NCI-H82 (cell line): ENCODE measurements at regions not wholly inside any gene's neighbourhood (a gene's known extent, or its start where the extent isn't known, plus 50 kb on each side); places are given as distances from the start of the nearest gene placed in this dataset.

Experiments used
- DNase-seq: peaks from one replicate; lab custom pipeline; 2025; lab: John Stamatoyannopoulos, UW

DNA sequence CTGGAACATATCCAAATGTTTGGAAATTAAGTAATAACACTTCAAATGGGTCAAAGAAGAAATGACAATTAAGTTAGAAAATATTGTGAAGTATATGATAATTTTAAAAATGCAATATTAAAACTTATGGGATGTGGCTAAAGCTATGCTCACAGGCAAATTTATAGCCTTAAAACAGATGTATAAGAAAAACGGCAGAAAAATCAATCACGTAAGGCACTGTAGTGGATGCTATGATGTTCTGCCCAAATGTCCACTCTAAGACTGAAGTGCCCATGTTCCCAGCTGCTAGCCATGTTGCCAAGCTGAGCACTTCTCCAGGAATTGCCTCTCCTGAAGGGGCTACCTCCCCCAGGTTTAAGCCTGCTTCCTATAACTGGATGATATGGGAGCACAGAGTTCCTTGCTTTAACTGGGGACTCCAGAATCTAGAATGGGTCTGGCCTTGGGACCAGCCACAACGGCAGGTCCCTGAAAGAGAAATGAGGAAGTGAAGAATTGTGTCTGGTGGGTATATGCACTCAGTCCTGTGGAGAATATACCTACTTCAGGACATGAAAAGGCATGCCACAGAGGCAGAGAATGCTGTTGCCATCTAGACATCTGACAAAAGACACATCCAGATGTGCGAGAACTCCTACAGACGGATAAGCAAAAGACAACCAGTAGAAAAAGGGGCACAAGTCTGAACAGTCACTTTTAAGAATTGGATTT is 78.2 kb upstream of the RXRA start:
- DNase-seq: no peak

DNA sequence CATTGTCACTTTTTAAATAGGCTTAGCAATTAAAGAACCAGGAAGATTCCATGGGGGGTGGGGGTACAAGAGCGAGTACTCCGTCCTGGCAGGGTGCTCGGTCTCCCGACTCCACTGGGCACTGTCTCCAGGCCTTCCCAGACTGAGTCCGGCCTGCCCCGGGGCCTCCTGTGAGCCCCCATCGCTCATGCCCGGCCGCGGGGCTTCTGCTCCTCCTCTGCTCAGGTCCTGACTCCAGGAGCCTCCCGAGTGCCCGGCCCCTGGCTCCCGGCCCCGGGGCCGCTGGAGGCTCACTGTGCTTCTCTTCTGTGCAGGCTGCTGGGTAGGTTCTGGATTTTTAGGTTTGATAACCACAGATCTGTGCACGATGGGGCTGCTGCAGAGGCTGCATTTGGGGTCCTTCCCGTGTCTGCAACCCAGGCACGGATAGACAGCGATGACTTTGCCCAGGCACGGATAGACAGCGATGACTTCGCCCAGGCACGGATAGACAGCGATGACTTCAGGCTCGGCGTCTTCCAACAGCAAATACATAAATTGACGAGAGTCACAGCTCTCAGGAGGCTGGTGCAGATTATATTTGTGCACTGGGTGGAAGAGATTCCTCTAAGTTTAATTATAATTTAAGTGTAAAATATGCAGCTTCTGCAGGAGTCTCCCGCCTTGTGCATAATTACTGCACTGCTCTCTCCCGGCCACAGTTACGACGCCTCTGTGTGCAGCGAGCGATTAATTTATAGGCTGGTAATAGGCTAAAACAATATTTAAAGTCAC is 74.8 kb upstream of the RXRA start:
- DNase-seq: no peak

DNA sequence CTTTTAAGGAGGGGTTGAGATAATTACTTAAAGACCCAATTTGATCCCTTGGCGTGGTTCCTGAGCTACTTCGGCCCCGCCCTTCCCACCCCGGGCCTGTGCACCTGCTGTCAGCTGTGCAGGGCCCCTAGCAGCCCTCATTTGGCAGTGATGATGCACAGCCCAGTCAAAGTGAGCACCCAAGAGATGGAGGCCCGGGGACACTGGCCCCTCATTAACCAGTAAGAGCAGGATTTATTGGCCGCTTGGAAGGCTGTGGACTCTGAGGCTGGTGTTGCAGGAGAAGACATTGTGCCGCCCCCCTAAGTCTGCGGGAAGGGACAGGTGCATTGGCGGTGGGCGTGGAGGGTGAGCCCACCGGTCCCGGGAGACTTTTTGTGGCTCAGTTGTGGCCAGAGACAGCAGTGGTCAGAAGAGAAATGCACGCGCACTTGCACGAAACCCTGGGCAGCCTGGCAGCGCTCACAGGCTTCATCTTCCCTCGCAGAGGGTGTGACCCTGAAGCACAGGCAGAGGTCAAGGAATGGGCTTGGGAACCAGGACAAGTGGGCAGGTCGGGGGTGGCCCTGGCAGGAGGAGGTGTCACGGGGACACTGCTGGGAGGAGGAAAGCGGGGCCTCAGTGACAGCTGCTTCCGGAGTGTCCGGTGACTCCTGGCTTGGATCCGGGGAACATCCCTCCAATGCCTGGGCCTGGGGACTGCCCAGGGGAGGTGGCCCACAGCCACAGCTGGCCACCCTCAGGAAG is 74.0 kb upstream of the RXRA start:
- no peak for DNase-seq

DNA sequence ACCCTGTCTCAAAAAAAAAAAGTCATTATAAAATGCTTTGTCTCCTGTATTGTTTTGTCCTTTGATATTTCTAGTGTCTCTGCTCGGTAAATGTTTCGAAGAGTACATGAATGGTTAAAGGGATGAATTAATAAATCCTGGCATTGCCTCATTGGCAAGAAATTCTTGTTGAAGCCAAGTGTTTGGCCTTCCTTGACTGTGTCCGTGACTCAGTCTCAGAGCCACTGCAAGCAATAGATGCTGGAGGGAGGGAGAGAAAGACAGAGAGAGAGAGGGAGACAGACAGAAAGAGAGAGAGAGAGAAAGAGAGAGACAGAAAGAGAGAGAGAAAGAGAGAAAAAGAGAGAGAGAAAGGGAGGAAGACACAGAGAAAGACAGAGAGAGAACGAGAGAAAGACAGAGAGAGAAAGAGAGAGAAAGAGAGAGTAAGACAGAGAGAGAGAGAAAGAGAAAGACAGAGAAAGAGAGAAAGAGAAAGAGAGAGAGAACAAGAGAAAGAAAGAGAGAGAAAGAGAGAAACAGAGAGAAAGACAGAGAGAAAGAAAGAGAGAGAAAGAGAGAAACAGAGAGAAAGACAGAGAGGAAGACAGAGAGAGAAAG is 72.5 kb upstream of the RXRA start:
- DNase-seq: no peak

DNA sequence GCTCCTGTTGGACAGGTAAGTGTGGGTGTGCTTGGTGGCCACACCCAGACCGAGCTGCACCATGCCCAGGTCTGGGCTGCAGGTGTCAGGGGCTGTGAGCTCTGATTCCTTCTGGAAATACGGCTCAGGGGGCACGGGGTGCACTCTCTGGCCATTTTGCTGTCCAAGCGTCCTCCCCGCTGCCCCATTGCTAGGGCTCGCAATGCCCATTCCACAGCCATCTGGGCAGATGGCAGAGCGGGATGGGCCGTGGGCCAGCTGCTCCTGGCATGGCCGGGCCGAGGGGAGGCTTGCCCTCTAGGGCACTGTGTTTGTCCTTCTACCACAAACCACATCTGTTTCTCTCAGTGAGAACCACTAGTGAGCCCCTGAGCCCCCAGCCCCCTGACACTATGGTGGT is 67.9 kb upstream of the RXRA start:
- no peak for DNase-seq

DNA sequence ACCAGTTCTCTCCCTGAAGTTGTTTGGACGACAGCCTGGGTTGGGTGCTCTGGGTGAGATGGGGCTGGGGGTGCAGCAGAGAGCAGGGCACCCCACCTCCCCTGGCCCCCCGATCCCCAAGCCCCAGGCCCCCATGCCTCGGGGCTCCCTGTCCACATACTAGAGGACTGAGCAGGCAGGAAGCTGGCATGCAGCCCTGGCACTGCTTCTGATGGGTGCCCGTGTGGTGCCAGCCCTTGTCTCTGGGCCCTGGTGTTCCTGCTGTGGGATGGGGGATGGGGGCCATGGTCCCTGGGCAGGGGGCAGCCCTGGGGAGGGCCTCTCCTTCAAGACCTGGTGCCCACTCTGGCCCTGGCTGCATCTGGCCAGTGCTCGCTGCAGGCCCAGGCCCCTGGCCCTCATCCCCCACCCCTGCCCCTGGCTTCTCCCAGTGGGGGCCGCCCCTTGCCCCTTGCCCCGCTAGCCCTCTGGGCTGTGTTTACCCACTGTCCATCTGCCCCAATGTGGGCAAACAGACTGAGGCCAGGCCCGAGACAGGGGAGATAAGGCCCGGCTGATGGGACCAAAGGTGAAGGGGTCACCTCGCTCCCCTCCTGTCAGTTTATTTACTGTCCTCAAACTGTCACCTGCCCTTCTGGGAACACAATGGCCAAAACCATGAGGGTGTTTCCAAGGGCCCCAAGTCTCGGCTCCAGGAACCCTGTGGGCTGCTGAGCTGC is 67.3 kb upstream of the RXRA start:
- DNase-seq: no peak

DNA sequence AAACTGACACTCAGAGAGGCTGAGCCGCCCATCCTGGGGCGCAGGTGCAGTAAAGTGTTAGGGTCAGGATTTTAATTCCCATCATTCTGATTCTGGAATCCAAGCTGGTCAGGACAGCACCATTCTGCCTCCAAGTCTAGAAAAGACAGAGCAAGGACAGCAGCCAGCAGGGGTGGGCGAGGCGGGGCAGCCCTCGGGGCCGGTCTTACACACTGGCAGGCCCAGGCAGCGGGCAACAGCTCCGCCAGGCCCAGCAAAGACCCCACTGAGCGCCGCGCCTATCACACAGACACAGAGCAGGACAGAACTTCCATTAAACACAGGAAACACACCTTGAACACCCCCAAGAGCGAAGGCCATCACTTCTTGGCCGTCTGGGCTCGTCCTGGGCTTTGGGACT is 66.5 kb upstream of the RXRA start:
- no peak for DNase-seq

DNA sequence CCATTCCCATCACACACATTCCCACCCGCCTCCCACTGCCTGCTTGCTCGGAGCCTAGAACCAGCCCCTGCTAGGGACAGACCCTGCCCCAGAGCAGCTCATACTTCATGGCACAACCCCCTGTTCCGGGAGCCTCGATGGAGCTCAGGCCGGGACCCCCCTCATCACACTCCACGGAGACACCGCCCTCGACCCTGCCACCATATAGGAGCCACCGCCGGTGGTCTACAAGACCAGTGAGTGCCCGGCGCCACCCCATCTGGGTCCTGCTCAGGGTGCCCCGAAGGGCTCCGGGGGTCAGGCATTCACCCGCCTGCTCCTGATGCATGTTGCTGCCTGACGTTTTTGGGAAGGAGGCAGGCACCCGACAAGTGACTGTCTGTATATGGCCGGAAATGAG is 65.5 kb upstream of the RXRA start:
- no peak for DNase-seq

DNA sequence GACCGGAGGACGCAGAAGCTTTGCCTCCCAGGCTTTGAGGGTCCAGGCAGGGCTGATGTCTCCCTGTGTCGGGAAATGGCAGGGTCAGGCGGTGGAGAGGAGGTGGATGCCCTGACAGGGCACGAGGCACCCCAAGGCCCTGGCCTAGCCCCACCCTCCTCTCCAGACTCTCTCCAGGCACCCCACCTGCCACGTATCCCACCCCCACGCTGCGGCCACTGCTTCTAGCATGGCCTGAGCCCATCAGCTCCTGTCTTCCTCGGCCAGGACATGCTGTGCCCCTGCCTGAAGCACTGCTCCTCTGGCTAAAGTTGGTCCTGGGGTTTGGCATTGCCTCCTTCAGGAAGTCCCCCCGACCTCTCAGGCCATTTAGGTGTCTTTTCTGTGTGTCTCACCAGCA is 64.2 kb upstream of the RXRA start:
- no peak for DNase-seq

DNA sequence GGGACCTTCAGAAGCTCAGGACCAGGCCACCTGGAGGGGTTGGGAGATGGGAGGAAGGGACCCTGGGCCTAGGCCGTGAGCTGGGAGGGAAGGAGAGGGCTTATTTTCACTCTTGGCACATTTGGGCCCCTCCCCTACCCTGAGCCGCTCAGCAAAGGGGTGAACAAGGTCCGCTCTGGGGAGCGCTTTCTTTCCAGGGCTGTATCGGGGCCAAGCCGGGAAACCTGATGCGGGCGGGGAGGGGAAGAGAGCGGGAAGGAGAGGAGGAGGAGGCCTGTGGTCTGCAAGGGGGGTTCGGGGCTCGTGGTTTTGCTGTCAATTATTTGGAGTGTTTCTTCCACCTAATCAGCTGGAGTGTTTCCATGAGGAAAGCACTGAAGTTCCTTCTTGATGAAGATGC is 62.7 kb upstream of the RXRA start:
- DNase-seq: no peak

DNA sequence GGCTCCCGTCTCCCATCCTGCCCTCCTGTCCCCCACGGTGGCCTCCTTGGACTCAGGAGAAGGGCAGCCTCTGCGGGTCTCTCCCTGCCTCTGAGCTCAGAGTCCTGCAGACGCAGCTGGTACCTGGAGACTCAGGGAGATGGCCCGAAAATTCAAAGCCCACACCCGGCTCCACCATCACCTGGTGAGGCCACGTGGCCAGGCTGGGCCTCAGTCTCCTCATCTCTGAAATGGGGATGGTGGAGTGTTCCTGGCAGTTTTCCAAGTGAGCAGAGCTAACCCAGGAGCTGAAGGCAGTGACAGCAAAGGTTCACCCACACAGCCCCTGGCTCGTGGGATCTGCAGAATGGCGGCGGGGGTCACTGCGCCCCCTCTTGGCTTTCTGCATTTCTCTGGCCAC is 62.1 kb upstream of the RXRA start:
- DNase-seq: no peak

DNA sequence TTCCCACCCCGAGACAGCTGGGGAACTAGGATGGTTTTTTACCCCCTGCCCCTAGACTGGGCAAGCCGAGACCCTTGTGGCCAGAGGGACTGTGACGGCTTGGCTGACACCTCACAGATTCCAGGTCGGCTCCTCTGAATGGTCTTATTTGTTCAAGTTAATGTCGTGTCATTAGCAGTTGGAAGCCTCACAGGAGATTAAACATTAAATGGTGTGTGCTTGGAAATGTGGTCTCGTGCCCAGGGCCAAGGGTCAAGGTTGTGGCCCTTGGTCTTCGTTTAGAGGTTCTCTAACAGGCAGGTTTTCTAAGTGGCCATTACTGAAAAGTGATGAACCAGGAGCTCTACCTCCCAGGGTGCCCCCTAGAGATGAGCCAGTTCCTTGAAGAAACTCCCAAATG is 61.2 kb upstream of the RXRA start:
- no peak for DNase-seq

DNA sequence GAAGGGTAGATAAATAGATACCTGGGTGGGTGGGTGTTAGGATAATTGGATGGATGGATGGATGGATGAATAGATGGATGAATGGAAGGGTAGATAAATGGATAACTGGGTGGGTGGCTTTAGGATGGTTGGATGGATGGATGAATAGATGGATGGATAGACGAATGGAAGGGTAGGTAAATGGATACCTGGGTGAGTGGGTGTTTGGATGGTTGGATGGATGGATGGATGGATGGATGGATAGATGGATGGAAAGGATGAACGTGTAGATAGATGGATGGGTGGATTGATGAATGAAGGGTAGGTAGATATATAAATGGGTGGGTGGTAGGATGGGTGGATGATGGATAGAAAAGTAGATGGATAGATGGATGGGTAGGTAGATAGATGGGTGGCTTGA is 59.8 kb upstream of the RXRA start:
- no peak for DNase-seq

DNA sequence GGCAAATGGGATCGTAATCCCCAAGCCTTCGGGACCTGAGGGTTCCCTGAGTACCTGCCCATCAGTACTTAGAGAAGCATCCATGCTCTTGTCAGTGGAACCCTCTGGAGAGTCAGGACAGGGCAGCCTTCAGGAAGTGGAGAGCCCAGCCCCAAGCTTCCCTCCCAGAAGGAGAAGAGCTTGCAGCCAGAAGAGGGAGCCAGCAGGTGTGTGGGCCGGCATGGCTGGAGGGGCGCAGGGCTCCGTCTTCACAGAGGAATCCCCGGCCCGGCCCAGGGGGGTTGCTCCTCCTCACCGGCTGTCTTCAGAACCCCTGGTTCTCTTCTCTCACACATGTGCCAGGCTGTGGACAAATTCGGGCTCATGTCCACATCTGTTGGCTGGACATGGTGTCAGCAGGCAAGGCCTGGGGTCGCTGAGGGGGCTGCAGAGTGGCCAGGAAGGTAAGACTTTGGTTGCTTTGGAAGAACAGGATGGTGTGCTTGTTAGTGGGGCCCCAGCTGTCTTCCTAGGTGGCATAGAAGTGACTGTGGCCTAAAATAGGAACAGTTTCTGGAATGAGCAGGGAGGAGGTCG is 58.9 kb upstream of the RXRA start:
- DNase-seq: no peak

DNA sequence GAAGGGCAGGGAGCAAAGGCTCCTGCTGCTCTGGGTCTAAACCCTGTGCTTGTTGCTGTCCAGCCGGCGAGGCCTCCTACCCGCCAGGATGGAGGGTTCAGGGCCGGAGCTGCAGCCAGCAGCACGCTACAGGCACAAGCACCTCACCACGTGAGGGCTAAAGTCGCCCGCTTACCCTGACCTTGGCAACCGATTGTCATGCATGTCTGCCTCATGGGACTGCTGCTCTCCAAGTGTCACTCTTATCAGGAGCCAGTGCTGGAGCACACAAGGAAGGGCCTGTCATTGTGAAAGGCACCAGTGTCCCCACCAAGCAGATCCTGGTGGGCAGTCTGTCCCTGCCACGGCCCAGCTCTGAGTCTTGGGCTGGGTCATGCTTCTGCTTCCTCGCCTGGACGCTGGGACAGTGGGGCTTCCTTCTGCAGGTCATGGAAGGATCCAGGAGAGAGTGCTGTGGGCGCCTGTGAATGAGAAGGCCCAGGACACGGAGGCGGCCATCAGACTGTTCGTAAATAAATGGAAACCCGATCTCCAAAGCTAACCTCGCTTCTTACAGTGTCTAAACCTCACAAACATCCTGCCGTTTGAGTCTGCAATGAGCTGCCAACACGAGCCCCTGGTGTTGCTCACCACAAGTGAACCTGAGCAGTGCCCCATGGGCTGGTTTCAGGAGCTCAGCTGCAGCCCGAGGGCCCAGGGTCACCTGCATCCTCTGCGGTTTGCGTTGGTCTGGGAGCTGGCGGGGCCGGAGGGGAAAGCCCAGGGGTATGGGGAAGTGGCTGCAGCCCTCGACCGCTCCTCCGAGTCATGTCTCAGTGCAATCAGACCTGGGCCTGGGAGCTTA is 58.2 kb upstream of the RXRA start:
- no peak for DNase-seq

DNA sequence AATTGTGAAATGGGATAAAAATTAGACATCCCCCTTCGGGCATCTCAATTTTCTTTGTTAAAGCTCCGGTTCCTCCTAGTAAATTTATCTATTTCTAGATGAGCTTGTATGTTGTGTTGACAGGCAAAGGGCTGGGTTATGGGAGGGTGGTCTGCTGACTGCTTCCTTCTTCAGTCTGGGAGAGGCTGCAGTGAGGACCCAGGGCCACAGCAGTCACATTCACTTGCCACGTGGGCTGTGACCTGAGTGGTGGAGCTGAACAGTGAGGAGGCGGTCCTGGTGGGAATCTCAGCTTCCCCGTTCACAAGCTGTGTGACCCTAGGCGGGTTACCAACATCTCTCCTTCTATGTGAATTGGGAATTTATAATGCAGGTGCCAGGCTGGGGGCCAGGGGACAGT is 57.5 kb upstream of the RXRA start:
- DNase-seq: no peak

DNA sequence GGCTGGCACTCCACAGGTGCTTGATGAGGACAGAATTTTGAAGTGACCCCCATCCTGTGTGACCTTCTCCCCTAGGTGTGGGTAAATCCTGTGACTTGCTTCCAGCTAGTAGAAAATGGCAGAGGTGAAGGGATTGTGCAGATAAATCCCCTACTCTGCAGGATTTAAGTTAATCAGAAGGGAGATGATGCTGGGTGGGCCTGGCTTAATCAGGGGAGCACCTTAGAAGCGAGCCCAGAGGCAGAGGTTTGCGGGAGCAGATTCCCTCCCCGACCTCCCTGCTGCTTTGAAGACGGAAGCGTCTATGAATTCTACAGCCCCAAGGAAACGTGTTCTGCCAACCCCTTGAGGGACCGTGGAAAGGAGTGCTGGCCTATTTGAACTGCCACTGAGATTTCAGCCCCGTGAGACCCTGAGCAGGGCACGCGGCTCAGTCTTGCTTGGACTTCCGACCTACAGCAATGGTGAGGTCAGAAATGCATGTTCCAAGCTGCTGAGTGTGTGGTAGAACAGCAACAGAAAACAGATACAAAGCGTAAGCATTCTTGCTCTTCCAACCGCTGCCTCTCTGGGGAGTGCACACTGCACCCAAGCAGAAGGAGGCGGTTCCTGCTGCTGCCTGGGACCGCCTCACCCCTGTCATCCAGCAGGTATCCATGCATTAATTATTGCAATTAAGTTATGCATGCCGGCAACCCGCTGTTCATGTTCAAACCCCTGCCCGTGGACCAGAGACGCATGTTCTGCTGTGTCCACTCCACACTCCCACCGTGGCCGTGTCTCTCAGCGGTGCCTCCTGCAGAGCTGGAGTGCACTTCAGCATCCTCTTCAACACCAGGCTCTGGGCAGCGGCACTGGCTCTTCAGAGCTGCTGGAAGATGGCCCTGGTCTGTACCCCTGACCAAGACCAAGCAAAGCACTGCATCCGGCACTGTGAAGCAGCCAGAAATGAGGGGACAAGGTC is 54.6 kb upstream of the RXRA start:
- no peak for DNase-seq

DNA sequence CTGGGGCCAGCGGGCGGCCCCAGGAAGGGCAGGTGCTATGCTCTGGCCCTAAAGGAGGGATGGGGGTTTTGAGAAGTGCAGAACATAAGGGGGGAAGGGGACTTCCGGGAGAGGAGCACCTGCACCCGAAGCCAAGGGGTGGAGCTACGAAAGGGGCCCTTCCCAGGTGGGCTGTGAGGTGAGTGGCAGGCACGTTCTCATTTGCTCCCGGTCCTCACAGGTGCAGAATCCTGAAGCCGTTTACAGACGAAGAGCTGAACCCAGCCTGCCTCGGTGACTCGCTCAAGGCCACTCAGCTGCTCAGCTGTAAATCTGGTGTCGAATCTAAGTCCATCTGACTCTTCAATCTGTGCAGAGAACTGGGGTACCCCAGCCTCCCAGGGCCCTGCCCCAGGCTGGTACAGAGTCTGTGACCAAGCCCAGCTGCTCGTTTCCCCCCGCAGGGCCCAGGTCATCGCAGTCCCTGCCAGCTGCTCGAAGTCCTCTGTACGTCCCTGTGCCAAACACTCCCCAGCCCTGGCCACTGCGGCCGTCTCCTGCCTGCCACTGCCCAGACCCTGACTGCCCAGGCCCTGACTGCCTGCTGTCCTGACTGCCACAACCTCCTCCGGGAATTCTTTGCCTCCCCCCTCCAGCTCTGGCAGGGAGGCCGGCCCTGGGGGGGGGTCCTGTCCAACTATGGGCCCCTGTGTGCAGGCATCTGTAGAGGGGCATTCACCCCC is 53.8 kb upstream of the RXRA start:
- DNase-seq: no peak

DNA sequence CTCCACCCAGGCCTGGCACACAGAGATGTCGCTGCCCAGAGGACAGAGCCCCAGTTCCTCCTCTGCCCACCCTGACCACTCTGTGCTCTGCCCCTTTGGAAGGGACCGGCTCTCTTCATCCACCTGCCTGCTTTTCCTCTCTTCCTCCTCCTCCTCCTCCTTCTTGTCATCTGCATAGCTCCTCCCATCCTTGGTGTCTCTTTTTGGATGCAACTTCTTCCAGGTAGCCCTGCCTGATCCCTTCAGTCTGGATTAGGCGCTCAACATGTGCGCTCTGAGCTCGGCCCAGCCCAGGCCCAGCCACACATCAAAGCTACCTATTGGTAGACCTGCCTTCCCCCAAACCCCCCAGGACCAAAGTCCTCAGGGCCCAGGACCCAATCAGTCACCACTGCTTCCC is 52.6 kb upstream of the RXRA start:
- no peak for DNase-seq
